HG02642 (cell line): ENCODE measurements at regions not wholly inside any gene's neighbourhood (a gene's known extent, or its start where the extent isn't known, plus 50 kb on each side); places are given as distances from the start of the nearest gene placed in this dataset.
"Not testable (repeated sequence)": the region's sequence is repeated elsewhere in the genome, so short reads cannot be mapped to it uniquely, and the experiment has no call there.

Experiments
- ATAC-seq: cut with Tn5 transposase; IDR thresholded peaks from one replicate; pipeline ENCODE4 v1.9.1; 2021; ENCODE audit warnings: mild to moderate bottlenecking; ENCODE audit not compliant: unreplicated experiment, poor library complexity

GRCh38 chr20:39705032-39705431 is 742.9 kb downstream of the DHX35 start:
- no peak for ATAC-seq

- ATAC-seq = not testable (repeated sequence)
These were observed 741.2 kb downstream of the DHX35 start for GRCh38 chr20:39703357-39703756.

- ATAC-seq = no peak
These were observed 740.7 kb downstream of the DHX35 start for GRCh38 chr20:39702701-39703349.

- no peak for ATAC-seq
These were observed 738.4 kb downstream of the DHX35 start for GRCh38 chr20:39700528-39700927.

GRCh38 chr20:39699166-39699725 is 737.1 kb downstream of the DHX35 start:
- ATAC-seq = no peak

GRCh38 chr20:39698752-39699151 is 736.6 kb downstream of the DHX35 start:
- no peak for ATAC-seq

GRCh38 chr20:39691151-39691862 is 729.2 kb downstream of the DHX35 start:
- ATAC-seq = no peak

- no peak for ATAC-seq
These were observed 714.8 kb downstream of the DHX35 start for GRCh38 chr20:39676857-39677391.

- ATAC-seq = no peak
These were observed 714.1 kb downstream of the DHX35 start for GRCh38 chr20:39676241-39676640.

GRCh38 chr20:39674842-39675241 is 712.7 kb downstream of the DHX35 start:
- no peak for ATAC-seq

- no peak for ATAC-seq
These were observed 708.8 kb downstream of the DHX35 start for GRCh38 chr20:39670988-39671387.

GRCh38 chr20:39669659-39670058 is 707.5 kb downstream of the DHX35 start:
- ATAC-seq = no peak

- no peak for ATAC-seq
These were observed 705.9 kb downstream of the DHX35 start for GRCh38 chr20:39668038-39668437.

- no peak for ATAC-seq
These were observed 699.7 kb downstream of the DHX35 start for GRCh38 chr20:39661833-39662232.

GRCh38 chr20:39660965-39661364 is 698.8 kb downstream of the DHX35 start:
- no peak for ATAC-seq

- ATAC-seq = no peak
These were observed 698.1 kb downstream of the DHX35 start for GRCh38 chr20:39660226-39660625.

GRCh38 chr20:39658662-39659409 is 696.7 kb downstream of the DHX35 start:
- ATAC-seq = no peak

GRCh38 chr20:39654171-39654570 is 692.0 kb downstream of the DHX35 start:
- no peak for ATAC-seq

GRCh38 chr20:39651645-39652325 is 689.6 kb downstream of the DHX35 start:
- no peak for ATAC-seq

- ATAC-seq = no peak
These were observed 684.8 kb downstream of the DHX35 start for GRCh38 chr20:39646874-39647413.
